Left ventricle myocardium inferior (tissue), 1 donor: ENCODE measurements at regions not wholly inside any gene's neighbourhood (a gene's known extent, or its start where the extent isn't known, plus 50 kb on each side); places are given as distances from the start of the nearest gene placed in this dataset.

ENCODE experiments used
- DNase-seq: peaks from one replicate; pipeline ENCODE4 v3.0.0-alpha.2; 2020
- H3K27ac ChIP-seq: fragments of 200-600 bp; replicated peaks from 2 replicates; pipeline ENCODE4 v1.8.0; 2021
- H3K27me3 ChIP-seq: fragments of 200-600 bp; 2 replicates; pipeline ENCODE4 v1.8.0; 2021; ENCODE audit warnings: low read depth
- H3K36me3 ChIP-seq: fragments of 200-600 bp; 2 replicates; pipeline ENCODE4 v1.8.0; 2021
- H3K4me1 ChIP-seq: fragments of 200-600 bp; 2 replicates; pipeline ENCODE4 v1.8.0; 2021
- H3K4me3 ChIP-seq: fragments of 200-600 bp; 2 replicates; pipeline ENCODE4 v1.8.0; 2021; ENCODE audit warnings: mild to moderate bottlenecking, moderate library complexity
- H3K9me3 ChIP-seq: fragments of 200-600 bp; replicated peaks from 2 replicates; pipeline ENCODE4 v1.8.0; 2021
- CTCF ChIP-seq: fragments of 200-600 bp; IDR thresholded peaks from 2 replicates; pipeline ENCODE4 v1.8.0; 2021; ENCODE audit warnings: antibody characterized with exemption, mild to moderate bottlenecking, borderline replicate concordance
- intact Hi-C: fragments of 100-400 bp; cut with micrococcal nuclease; formaldehyde crosslinking; loops from one replicate; pipeline ENCODE4 v1.11.0; 2022
- donor health status: DM: no; HTN: yes; CAD: no; lungs with severe emphysema.

- Histone ChIP-seq H3K4me3 (no peak overlapping the region), H3K27ac (no peak overlapping the region), H3K36me3 (no peaks in the 10 kb centered on the region), H3K4me1 (no peaks in the 10 kb centered on the region), H3K27me3 (no peaks in the 10 kb centered on the region), H3K9me3 (no peaks in the 10 kb centered on the region)
- intact Hi-C loops = no loop called here
- no peak for DNase-seq
- no peak for TF ChIP-seq CTCF
Observed at GRCh38 chr6:84415517-84415916, 188.1 kb upstream of the CEP162 start.

- H3K4me3 ChIP-seq = no peak overlapping the region
- no peaks in the 10 kb centered on the region for H3K4me1 ChIP-seq
- H3K27me3 ChIP-seq = no peaks in the 10 kb centered on the region
- H3K9me3 ChIP-seq = no peaks in the 10 kb centered on the region
- no peak for TF ChIP-seq CTCF
- intact Hi-C loops = no loop called here
- H3K27ac ChIP-seq = no peak overlapping the region
- no peaks in the 10 kb centered on the region for H3K36me3 ChIP-seq
- no peak for DNase-seq
Observed at GRCh38 chr6:84415068-84415467, 187.6 kb upstream of the CEP162 start.

- Histone ChIP-seq H3K27me3 (no peaks in the 10 kb centered on the region), H3K4me1 (no peaks in the 10 kb centered on the region), H3K4me3 (no peak overlapping the region), H3K9me3 (no peaks in the 10 kb centered on the region), H3K36me3 (no peaks in the 10 kb centered on the region), H3K27ac (no peak overlapping the region)
- intact Hi-C loops = no loop called here
- TF ChIP-seq CTCF = no peak
- no peak for DNase-seq
Observed at GRCh38 chr6:84414531-84414930, 187.1 kb upstream of the CEP162 start.

GRCh38 chr6:84411060-84411629 is 183.7 kb upstream of the CEP162 start:
- H3K4me1 ChIP-seq = no peaks in the 10 kb centered on the region
- H3K36me3 ChIP-seq = no peaks in the 10 kb centered on the region
- no peak for DNase-seq
- H3K4me3 ChIP-seq = no peak overlapping the region
- H3K27me3 ChIP-seq = no peaks in the 10 kb centered on the region
- no peak overlapping the region for H3K27ac ChIP-seq
- TF ChIP-seq CTCF = no peak
- intact Hi-C loops = no loop called here
- H3K9me3 ChIP-seq = no peaks in the 10 kb centered on the region

GRCh38 chr6:84409911-84410310 is 182.5 kb upstream of the CEP162 start:
- intact Hi-C loops = no loop called here
- H3K27me3 ChIP-seq = no peaks in the 10 kb centered on the region
- H3K9me3 ChIP-seq = no peaks in the 10 kb centered on the region
- no peak for DNase-seq
- TF ChIP-seq CTCF = no peak
- no peak overlapping the region for H3K4me3 ChIP-seq
- no peaks in the 10 kb centered on the region for H3K36me3 ChIP-seq
- no peak overlapping the region for H3K27ac ChIP-seq
- H3K4me1 ChIP-seq = no peaks in the 10 kb centered on the region
